ENCODE measurements at regions not wholly inside any gene's neighbourhood (a gene's known extent, or its start where the extent isn't known, plus 50 kb on each side); places are given as distances from the start of the nearest gene placed in this dataset.

DNA sequence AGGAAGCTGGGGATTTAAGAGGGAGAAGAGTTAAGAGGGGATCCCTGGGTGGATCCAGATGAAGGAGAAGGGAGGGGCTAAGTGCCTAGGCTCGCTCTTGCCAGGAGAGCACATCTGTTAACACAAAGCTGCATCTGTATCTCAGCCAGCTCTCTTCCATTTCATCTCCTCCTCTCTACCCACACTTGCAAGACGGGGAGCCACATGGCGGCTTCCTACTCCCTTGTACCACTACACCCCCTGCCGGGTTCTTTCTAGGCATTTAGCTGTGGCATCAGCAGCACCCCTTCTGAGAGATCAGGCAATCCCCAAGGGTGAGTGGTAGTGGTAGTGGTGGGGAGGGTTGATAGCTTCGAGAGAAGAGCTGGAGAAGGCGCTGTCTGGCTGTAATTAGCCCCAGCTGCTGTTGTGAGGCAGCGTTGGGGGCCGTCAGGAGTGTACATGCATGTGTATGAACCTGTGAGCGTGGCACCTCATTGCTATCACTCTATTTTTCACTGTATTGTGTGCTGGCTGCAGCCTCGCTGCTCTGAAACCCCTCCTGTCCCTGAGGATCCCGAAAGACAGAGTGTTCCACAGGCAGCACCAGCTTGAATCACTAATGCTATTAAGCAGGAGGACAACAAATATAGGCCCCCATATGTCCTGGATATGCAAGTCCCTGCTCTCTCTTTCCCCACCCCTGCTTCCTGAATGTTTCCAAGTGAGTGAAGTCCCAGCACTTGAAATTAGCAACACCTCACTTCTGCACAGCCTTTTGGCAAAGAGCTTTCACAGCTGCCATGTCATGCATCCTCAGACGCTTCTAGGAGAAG lies 73.7 kb downstream of the RTL9 start:
- no peak for DNase-seq (ENCODE audit: low read depth)

DNA sequence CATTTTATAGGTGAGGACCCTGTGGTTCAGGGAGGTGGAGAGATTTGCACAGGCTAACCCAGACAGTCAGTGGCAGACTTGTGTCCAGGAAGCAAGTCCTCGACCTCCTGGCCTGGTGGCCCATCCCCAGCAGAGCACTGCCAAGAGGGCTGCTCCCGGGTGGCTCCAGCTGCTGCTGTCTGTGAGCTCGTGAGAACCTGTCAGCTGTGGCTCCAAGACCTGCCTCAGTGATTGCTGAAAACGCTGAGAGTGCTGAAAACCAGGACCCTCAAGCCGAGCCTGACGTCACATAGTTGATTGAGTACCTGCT lies 74.2 kb downstream of the RTL9 start:
- no peak for DNase-seq (ENCODE audit: low read depth)

DNA sequence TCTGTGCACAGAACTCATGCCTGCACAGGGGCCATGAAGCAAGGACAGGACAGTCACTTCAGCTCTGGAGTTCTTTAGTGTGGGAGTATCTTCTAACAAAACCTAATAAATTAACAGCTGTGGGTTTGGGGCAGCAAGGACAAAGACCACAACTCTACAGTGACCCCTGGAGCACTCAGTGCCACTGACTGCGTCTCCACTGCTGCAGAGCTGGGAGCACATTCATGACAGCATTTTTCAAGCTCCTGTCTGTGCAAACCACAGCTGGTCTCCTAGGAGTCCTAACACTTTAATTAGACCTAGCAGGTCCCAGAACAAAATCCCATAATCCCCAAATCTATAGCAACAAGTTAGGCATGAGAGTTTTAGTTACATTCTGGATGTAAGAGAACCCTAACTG lies 76.5 kb downstream of the RTL9 start:
- DNase-seq (ENCODE audit: low read depth): no peak

DNA sequence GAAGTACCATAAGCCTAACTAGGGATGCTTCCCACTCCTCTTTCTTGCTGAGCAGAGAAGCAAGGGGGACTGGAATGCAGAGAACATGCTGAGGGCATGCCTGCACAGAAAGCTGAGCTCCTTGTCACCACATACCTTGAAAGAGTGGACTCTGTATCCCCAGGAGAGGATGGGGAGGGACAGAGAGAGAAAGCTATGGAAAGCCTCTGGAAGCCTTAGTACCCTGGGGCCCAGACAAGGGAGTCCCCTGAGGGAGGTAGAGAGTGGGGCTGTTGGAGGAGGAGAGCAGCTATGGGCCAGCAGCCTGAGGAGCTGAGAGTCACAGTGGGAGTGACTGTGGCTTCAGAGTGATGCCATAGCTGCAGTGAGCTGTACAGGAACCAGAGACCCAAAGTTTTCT lies 77.9 kb downstream of the RTL9 start:
- no peak for DNase-seq (ENCODE audit: low read depth)

DNA sequence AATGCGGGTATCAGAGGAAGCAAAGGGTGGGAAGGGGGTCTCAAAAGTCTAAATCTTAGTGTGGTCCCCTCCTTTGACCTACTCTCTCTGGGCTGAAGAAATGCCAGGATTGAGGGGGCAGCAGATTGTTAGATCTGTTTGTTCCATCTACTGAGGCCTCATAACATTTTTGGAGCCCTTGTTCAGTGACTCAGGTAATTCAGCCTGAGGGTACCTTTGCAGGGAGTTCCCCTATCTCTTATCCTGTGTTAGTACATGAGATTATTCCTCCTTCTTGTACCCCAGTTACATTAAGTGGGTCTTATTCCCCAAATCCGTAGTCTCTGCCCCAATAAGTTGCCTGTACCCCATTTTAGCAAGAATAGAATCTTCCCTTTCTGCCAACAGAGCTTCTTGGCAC lies 79.0 kb downstream of the RTL9 start:
- no peak for DNase-seq (ENCODE audit: low read depth)

DNA sequence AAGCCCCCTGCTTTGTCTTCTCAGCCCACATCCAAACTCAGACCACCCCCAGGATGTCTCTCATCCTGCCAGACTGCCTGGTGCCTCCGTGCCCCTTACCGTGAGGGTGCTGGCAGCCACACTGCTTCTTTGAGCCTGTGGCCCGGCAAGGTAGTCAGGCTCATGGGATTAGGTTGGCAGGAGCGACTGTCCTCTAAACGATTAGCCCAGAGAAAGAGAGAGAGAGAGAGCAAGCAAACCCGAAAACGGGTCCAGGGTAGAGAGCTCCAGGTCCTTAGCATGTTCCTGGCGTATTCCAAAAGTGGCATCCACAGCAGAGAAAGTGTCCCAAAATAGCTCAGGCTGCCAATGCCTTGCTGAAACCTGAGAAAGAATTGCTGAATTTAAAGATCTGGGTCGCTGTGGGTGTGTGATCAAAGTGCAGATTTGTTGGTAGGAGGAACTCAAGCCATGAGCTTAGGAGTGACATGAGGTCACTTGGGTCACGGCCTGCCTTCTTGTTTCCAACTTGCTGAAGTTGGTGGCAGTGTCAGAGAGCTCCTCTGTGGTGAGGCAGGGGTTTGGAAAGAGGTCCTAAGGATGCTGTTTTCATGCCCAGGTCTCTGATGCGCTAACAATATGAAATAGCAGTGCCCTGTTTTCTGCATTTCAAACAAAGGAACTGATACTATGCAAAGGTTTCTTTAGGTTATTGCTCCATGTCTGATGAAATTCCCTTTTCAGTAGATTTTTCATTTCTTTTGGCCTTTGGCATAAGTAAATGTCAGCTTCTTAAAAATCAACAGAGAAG lies 81.6 kb downstream of the RTL9 start:
- no peak for DNase-seq (ENCODE audit: low read depth)

DNA sequence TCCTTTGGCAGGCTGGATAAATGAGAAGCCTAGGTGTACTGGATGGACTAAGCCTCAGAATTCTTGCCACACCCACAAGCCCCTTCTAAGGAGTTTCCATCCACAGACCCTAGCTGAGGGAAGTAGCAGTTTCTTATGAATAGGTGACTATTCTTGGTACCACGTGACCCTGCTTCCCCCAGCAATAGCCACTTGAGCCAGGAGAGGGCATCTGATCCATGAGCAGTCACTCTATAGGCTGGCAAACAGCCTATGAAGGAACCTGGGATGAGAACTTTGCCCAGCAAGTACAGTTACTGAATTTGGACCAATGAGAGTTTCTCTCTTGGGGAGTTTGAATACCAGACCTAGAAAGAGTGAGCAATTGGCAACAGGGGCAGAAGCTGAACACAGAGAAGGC lies 84.0 kb downstream of the RTL9 start:
- no peak for DNase-seq (ENCODE audit: low read depth)

DNA sequence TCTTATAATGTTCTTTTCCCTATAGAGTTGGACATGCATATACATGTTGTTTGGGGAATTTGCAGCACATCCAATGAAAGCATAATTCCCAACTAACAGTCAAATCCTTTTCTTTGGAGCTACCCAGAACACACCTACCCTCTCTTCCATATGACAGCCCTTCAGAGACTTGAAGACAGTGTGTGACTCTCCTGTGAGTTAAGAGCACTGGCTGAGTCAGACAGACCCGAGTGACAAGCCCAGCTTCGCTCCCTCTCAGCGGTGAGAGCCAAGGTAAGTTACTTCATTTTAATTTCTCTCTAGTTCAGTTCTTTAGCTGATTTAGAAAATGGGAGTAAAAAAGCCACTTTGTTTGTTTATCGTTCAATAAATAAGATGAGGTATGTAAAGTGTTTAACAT lies 86.3 kb downstream of the RTL9 start:
- no peak for DNase-seq (ENCODE audit: low read depth)

DNA sequence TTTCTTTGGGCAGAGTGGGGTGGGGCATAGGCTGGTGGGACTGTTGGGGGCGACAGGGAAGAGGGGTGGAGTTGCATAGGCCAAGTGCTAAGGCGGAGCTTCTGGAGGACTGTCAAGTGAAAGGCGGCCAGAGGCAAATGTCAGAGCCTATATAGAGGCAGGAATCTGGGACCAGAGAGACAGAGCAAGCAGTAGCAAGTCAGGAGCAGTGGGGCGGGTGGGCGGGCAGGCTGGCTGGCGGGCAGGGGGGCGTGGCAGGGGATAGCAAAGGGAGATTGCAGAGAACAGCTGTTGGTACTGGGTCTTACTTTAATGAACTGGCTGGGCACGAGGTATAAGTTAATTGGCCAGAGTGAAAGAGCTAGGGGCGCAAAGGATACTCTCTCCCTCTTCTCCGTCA lies 89.8 kb downstream of the RTL9 start:
- no peak for DNase-seq (ENCODE audit: low read depth)

DNA sequence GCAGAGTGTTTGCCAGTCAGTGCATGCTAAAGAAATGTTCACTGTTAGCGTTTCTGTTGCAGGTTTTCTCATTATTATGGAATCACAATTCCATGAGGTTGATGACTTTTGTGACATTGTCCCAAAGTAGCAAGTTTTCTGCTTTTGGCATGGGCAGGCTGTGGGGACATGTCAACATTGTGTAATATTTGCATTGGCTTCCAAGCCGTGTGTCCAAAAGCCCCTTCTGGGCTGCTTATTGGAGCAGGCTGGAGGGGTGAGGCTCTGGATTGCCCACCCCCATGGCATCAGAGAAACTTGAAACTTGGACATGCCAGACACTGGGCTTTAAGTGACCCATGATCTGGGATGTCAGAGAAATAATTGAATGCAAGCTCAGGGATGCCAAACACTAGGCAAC lies 90.7 kb downstream of the RTL9 start:
- DNase-seq (ENCODE audit: low read depth): no peak

DNA sequence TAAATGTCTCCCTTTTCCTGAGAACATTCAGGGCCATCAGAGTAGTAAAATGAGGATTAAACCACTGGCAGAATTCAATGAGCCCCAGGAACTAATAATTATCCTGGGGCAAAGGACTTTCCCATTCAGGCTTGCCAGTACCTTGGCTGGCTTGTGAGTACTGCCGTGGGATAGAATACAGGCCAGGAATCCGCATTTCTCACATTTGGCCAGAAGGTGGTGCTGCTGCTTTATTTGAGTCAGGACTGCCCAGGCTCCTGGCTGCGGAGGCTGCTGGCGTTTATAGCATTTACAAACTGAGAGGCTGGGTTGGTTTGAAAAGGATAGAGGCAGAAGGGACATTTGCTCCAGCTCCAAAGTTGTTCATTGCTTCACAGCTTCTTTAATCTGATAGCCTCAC lies 91.4 kb downstream of the RTL9 start:
- peak; percentile 19 for DNase-seq (ENCODE audit: low read depth)

DNA sequence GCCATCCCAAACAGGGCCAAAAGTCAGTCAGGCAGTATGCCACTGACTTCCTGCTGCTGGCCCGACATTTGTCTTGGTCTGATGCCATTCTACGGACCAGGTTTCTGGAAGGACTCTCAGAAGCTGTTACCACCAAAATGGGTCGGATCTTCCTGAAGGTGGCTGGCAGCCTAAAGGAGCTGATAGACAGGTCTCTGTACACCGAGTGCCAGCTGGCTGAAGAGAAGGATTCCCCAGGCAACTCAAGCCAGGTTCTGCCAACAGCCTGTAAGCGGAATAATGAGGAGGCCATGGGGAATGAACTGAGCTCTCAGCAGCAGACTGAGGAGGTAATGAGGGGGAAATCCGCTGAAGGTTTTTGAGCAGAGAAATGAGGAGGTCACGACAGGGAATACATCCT lies 95.7 kb downstream of the RTL9 start:
- DNase-seq (ENCODE audit: low read depth): no peak

DNA sequence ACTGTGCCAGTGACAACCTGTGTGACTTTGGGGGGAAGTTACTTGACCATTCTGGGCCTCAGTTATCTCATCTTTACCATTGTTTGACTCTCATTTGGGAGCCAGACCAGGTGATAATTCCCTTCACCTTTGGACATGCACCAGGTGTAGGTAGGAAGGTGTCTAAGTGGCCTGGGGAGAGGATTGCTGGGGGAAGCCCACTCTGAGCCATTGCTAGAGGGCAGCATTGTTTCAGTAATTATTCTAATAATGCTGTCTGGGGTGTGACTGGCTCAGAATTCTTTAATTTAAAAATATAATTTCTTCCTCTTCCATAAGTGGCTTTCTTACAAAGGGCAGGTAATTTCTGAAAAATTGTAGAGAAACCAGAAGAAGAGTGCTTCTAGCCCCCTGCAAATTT lies 104.3 kb downstream of the RTL9 start:
- DNase-seq (ENCODE audit: low read depth): no peak

DNA sequence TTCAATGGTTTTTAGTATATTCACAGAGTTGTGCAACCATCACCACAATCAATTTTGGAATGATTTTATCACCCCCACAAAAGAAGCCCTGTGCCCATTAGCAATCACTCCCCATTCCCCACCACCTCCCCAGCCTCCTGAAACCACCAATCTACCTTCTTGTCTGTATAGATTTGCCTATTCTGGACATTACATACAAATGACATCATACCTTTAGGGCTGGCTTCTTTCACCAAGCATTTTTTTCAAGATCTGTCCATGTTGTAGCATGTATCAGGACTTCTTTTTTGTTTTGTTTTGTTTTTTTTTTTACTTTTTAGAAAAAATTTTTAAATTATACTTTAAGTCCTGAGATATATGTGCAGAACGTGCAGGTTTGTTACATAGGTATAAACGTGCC lies 108.1 kb downstream of the RTL9 start:
- DNase-seq (ENCODE audit: low read depth): no peak

DNA sequence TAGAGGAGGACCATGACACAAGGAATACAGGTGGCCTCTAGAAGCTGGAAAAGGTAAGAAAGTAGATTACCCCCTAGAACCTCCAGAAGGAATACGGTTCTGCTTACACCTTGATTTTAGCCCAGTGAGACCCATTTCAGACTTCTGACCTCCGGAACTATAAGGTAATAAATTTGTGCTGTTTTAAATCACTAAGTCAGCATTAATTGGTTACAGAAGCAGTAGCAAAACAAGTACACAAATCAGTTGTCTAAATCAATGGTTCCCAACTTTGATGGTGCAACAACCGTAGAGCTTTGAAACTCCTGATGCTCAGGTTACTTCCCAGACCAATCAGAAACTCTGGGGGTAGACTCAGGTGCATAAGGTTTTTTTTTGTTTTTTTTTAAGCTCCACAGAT lies 113.6 kb downstream of the RTL9 start:
- DNase-seq (ENCODE audit: low read depth): no peak

DNA sequence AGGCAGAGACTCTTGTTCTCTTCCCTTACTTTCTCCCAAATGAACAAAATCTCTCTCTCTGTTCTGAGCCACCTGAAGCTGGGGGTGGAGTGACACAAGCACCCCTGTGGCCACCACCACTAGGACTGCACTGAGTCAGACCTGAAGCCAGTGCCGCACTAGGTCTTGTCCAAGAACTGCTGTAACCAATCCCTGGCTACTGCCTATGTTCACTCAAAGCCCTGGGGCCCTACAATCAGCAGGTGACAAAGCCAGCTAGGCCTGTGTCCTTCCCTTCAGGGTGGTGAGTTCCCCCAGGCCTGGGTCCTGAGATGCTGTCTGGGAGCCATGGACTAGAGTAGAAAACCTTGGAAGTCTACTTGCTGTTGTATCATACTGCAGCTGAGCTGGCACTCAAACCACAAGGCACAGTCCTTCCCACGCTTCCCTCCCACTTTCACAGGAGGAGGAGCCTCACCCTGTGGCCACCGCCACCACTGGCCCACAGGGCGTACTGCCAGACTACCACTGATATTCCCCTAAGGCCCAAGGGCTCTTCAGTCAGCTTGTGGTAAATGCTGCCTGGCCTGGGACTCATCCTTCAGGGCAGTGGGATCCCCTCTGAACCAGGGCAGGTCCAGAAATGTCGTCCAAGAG lies 119.1 kb downstream of the RTL9 start:
- DNase-seq (ENCODE audit: low read depth): no peak

DNA sequence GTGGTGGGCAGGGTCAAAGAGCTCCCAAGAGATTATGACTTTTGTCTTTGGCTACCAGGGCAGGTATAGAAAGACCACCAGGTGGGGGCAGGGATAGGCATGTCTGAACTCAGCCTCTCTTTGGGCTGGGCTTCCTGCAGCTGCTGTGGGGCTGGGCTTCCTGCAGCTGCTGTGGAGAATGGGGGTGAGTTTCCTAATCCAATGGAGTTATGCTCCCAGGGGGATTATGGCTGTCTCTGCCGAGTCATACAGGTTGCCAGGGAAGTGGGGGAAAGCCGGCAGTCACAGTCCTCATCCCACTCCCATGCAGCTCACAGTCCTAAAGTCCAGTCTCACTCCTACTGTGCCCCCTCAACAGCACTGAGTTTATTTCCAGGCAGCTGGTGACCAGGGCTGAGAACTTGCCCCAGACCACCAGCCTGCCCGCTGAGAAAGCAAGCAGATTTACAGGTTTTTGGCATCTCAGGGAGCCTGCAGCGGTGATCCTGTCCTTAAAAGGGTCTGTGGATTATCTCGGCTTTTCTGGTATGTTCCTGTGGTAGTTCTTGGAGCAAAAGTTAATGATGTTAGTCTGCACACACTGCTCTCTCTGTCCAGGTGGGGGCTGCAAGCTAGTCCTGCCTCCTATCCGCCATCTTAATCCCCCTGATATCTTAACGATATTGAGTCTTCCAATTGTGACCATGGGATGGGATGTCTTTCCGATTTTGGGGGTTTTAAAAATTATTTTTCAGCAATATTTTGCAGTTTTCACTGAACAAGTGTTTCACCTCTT lies 133.4 kb downstream of the RTL9 start:
- DNase-seq (ENCODE audit: low read depth): no peak

DNA sequence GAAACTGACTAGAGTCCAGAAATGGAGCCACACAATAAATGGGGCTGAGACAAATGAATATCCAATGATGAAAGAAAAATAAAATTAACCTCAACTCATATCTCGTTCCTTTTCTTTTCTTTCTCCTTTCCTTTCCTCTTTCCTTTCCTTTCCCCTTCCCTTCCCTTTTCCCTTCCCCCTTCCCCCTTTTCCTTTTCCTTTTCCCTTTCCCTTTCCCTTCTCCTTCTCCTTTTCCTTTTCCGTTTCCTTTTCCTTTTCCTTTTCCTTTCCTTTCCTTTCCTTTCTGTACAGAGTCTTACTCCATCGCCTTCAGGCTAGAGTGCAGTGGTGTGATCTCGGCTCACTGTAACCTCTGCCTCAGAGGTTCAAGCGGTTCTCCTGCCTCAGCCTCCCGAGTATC lies 146.3 kb downstream of the RTL9 start:
- no peak for DNase-seq (ENCODE audit: low read depth)

DNA sequence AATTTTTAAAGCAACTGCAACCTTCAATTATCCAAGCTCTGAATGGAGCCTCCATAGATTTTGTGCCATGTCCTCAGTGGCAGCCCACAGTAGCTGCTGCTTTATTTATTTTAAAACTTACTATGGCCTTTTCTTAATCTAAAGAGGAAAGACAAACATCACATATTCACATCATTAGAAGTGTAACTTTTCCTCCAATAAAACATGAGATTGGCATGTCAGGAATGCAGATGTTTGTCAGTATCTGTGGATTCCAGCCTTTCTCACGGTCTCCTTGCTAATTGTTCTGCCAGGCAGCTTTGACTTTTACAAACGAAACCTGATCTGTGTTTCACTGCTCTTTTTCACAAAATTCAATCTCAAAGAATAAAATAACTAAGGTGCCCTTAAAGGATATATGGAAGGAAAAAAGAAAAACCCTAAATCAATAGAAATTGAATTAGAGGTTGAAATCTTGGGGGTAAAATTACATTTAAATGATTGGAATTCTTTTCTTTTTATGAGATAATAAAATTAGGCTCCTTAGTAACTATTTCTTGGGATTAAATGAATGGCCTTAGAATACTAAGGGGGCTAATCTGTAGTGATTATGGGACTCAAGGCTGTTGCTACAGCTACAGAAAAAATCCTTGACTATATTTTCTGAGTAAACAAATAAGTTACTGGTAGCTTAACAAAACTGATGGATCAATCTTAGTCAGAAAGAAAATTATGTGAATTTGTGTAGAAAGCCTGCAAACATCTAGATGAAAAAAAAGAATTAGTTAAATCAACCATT lies 151.3 kb downstream of the RTL9 start:
- peak; percentile 16 for DNase-seq (ENCODE audit: low read depth)

DNA sequence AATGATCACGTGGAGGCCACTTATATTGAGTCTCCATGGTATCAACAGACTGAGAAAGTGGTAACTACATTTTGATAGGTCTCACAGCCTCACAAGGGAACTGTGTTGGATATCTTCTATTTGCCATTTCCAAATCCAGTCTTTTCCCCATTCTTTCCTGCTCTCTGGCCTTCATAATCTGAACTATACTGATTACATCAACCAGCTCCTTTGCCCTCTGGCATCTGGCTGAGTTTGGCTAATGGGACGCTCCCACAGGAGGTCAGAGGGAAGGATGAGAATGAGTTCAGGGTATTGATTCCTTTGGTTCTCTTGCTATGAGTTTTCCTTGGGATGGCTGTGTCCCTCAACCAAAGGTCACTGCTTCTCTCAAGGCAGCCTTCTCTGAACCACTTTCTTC lies 152.6 kb downstream of the RTL9 start:
- DNase-seq (ENCODE audit: low read depth): no peak

DNA sequence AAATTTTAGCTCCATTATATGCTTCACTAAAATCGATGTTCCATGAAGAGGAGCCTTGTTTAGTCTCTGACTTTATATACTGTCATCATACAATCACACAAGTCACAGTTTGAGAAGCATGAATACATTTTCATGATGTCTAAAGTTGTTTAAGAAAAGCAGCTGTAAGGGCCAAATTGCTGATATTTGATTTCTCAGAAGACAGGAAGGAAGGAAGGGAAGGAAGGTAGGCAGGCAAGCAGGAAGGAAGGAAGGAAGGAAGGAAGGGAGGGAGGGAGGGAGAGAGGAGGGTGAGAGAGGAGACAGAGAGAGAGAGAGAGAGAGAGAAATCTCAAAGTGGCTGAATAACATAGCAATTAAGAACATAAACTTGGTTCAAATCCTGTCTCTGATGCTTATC lies 153.7 kb downstream of the RTL9 start:
- no peak for DNase-seq (ENCODE audit: low read depth)

DNA sequence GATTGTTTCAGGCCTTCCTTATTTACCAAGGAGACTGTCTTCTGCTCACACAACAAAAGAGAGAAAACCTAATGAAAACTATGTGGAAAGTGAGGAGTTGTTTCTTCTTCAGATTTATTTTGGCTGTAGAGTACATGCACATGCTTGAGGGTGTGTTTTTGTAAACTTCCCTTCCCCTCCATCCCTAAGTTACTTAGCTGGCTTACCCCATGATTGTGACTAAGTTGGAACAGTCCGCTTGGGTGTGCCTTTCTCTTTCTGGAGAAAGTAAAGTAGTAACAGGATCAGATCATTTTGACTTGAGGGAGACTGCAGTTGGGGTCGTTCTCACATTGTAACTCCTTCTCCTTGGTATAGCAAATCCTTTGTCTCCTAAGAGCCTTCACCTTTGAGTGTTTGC lies 155.9 kb downstream of the RTL9 start:
- DNase-seq (ENCODE audit: low read depth): no peak

Measured in GM04503 (cell line).